ENCODE measurements at regions not wholly inside any gene's neighbourhood (a gene's known extent, or its start where the extent isn't known, plus 50 kb on each side); places are given as distances from the start of the nearest gene placed in this dataset.

GRCh38 chr21:24336491-24336890 is 1270.8 kb downstream of the MRPL39 start:
- no peaks in the 10 kb centered on the region for H3K36me3 ChIP-seq (replicated peaks in 1 of 2; ENCODE audit: insufficient read depth in 1 of 2, low read depth in 2 of 2)
- WGBS, 2 donors, result 74 to 83% methylated on average over 6 of the region's 6 CpGs
- TF ChIP-seq POLR2A (IDR thresholded peaks at IDR 0.05) (no peak), CTCF (IDR thresholded peaks at IDR 0.05) (no peak)

GRCh38 chr21:24323536-24323935 is 1283.7 kb downstream of the MRPL39 start:
- no peaks in the 10 kb centered on the region for H3K36me3 ChIP-seq (replicated peaks in 1 of 2; ENCODE audit: insufficient read depth in 1 of 2, low read depth in 2 of 2)
- TF ChIP-seq CTCF (IDR thresholded peaks at IDR 0.05), result no peak
- no peaks in the 10 kb centered on the region for H3K4me1 ChIP-seq
- H3K4me3 ChIP-seq, result no peak overlapping the region
- H3K9me3 ChIP-seq, result no peaks in the 10 kb centered on the region
- ATAC-seq, result no peak
- 55 to 59% methylated on average over 2 of the region's 2 CpGs for WGBS, 2 donors
- intact Hi-C loops (cut with DNase I), result no loop called here
- H3K27me3 ChIP-seq, result no peaks in the 10 kb centered on the region
- no peak for DNase-seq
- H3K27ac ChIP-seq, result no peak overlapping the region

More at GRCh38 chr21:24336491-24336890, 1270.8 kb downstream of the MRPL39 start:
- Histone ChIP-seq H3K27ac (no peak overlapping the region), H3K9me3 (no peaks in the 10 kb centered on the region), H3K4me1 (no peaks in the 10 kb centered on the region), H3K27me3 (no peaks in the 10 kb centered on the region), H3K4me3 (no peak overlapping the region)
- ATAC-seq (no peak), DNase-seq (no peak)
- intact Hi-C loops (cut with DNase I), result no loop called here

GRCh38 chr21:24316277-24316922 is 1290.9 kb downstream of the MRPL39 start:
- no peak for TF ChIP-seq CTCF (IDR thresholded peaks at IDR 0.05)
- no peak for TF ChIP-seq POLR2A (IDR thresholded peaks at IDR 0.05)
- no peaks in the 10 kb centered on the region for H3K9me3 ChIP-seq
- WGBS, 2 donors, result 60% methylated on average over 1 of the region's 1 CpG
- H3K27ac ChIP-seq, result no peak overlapping the region
- no peaks in the 10 kb centered on the region for H3K4me1 ChIP-seq
- no peak overlapping the region for H3K4me3 ChIP-seq
- no peaks in the 10 kb centered on the region for H3K36me3 ChIP-seq (replicated peaks in 1 of 2; ENCODE audit: insufficient read depth in 1 of 2, low read depth in 2 of 2)
- no peak for DNase-seq
- H3K27me3 ChIP-seq, result no peaks in the 10 kb centered on the region
- intact Hi-C loops (cut with DNase I), result no loop called here
- ATAC-seq, result no peak

- WGBS, 2 donors, result 57 to 82% methylated on average over 1 of the region's 1 CpG
- H3K27me3 ChIP-seq, result no peaks in the 10 kb centered on the region
- H3K27ac ChIP-seq, result no peak overlapping the region
- no peaks in the 10 kb centered on the region for H3K36me3 ChIP-seq (replicated peaks in 1 of 2; ENCODE audit: insufficient read depth in 1 of 2, low read depth in 2 of 2)
- no peaks in the 10 kb centered on the region for H3K4me1 ChIP-seq
- intact Hi-C loops (cut with DNase I), result no loop called here
- no peak for TF ChIP-seq POLR2A (IDR thresholded peaks at IDR 0.05)
- TF ChIP-seq CTCF (IDR thresholded peaks at IDR 0.05), result no peak
- H3K9me3 ChIP-seq, result no peaks in the 10 kb centered on the region
- no peak for DNase-seq
- no peak overlapping the region for H3K4me3 ChIP-seq
- ATAC-seq, result no peak
Observed at GRCh38 chr21:24310788-24311187, 1296.5 kb downstream of the MRPL39 start.

- Histone ChIP-seq H3K9me3 (no peaks in the 10 kb centered on the region), H3K27ac (no peak overlapping the region), H3K4me3 (no peak overlapping the region), H3K36me3 (replicated peaks in 1 of 2; ENCODE audit: insufficient read depth in 1 of 2, low read depth in 2 of 2) (no peaks in the 10 kb centered on the region), H3K27me3 (no peaks in the 10 kb centered on the region), H3K4me1 (no peaks in the 10 kb centered on the region)
- TF ChIP-seq POLR2A (IDR thresholded peaks at IDR 0.05) (no peak), CTCF (IDR thresholded peaks at IDR 0.05) (no peak)
- intact Hi-C loops (cut with DNase I), result no loop called here
- ATAC-seq (no peak), DNase-seq (no peak)
Observed at GRCh38 chr21:24308183-24308582, 1299.1 kb downstream of the MRPL39 start.

Measured in body of pancreas (tissue), 4 donors.